GM18498 (cell line): ENCODE measurements at regions not wholly inside any gene's neighbourhood (a gene's known extent, or its start where the extent isn't known, plus 50 kb on each side); places are given as distances from the start of the nearest gene placed in this dataset.
A peak's percentile ranks its signal among the peaks of the same experiment; 100 is the strongest.

ENCODE experiments used
- ATAC-seq: cut with Tn5 transposase; IDR thresholded peaks from one replicate; pipeline ENCODE4 v1.9.1; 2021; ENCODE audit warnings: mild to moderate bottlenecking, moderate library complexity; ENCODE audit not compliant: unreplicated experiment

- peak; percentile 59 for ATAC-seq
Measured at GRCh38 chr1:10960411-10961299, 51.8 kb upstream of the TARDBP start.

DNA sequence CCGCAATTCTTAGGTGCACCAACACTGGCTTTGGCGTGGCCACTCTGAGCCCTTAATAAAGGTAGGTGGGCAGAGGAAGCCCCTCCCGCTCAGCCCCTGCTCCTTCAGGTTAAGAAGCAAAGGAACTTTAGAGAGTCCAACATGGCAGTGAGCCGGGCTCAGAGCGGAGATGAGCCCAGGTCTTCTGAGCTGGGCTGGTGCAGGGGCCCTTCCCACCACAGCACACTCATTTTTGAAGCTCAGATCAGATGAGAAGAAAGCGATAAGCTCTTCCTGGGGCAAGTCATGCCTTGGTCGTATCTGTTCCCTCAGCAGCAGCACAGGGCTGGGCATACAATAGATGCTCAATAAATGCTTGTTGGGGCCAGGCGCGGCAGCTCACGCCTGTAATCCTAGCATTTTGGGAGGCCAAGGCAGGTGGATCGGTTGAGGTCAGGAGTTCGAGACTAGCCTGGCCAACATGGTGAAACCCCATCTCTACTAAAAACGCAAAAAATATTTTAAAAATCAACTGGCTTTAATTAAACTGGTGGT, 51.1 kb upstream of the TARDBP start:
- ATAC-seq, result no peak

GRCh38 chr1:10962483-10962882, 50.0 kb upstream of the TARDBP start:
- no peak for ATAC-seq
